GM20000 (cell line): ENCODE measurements at regions not wholly inside any gene's neighbourhood (a gene's known extent, or its start where the extent isn't known, plus 50 kb on each side); places are given as distances from the start of the nearest gene placed in this dataset.

Source experiments
- DNase-seq: peaks from one replicate; pipeline ENCODE4 v3.0.0; 2012; ENCODE audit warnings: low spot score
- CTCF ChIP-seq: IDR thresholded peaks from 2 replicates; pipeline ENCODE4 v1.5.1; 2012; ENCODE audit warnings: mild to moderate bottlenecking, control low read depth; ENCODE audit errors: extremely low read depth, missing control alignments

- no peak for DNase-seq
- no peak for TF ChIP-seq CTCF
These were observed 199.5 kb downstream of the AASDHPPT start for GRCh38 chr11:106276859-106277436.

- no peak for DNase-seq
- TF ChIP-seq CTCF, result no peak
These were observed 200.0 kb downstream of the AASDHPPT start for GRCh38 chr11:106277484-106277883.

- no peak for DNase-seq
These were observed 200.9 kb downstream of the AASDHPPT start for GRCh38 chr11:106278391-106278790.

GRCh38 chr11:106280036-106280435 is 202.6 kb downstream of the AASDHPPT start:
- DNase-seq, result no peak
- TF ChIP-seq CTCF, result no peak

More at GRCh38 chr11:106278391-106278790, 200.9 kb downstream of the AASDHPPT start:
- TF ChIP-seq CTCF, result no peak

- TF ChIP-seq CTCF, result no peak
- no peak for DNase-seq
These were observed 204.2 kb downstream of the AASDHPPT start for GRCh38 chr11:106281455-106282173.

GRCh38 chr11:106286881-106287504 is 209.5 kb downstream of the AASDHPPT start:
- no peak for DNase-seq
- TF ChIP-seq CTCF, result no peak

- no peak for TF ChIP-seq CTCF
- no peak for DNase-seq
These were observed 210.6 kb downstream of the AASDHPPT start for GRCh38 chr11:106288057-106288456.
